ENCODE measurements at regions not wholly inside any gene's neighbourhood (a gene's known extent, or its start where the extent isn't known, plus 50 kb on each side); places are given as distances from the start of the nearest gene placed in this dataset.
"Not testable (repeated sequence)": the region's sequence is repeated elsewhere in the genome, so short reads cannot be mapped to it uniquely, and the experiment has no call there.

DNA sequence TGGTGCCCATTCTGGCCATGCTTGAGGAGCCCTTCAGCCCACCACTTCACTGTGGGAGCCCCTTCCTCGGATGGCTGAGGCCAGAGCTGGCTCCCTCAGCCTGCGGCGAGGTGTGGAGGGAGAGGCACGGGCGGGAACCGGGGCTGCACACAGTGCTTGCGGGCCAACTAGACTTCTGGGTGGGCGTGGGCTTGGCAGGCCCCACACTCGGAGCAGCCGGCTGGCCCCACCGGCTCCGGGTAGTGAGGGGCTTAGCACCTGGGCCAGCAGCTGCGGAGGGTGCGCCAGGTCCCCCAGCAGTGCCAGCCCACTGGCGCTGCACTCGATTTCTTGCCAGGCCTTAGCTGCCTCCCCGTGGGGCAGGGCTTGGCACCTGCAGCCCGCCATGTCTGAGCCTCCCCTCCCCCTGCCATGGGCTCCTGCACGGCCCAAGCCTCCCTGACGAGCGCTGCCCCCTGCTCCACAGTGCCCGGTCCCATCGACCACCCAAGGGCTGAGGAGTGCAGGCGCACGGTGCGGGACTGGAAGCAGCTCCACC is 554.2 kb downstream of the GABRG2 start:
- H3K27me3 ChIP-seq (ENCODE audit: insufficient read depth, low read length, poor library complexity, severe bottlenecking); H3K36me3 Mint-ChIP-seq; CTCF ChIA-PET; POLR2A ChIA-PET; H3K9me3 ChIP-seq (ENCODE audit: low read length); H3K4me1 ChIP-seq (ENCODE audit: insufficient read depth, low read length); H3K27me3 Mint-ChIP-seq; H3K4me3 Mint-ChIP-seq; H3K4me3 ChIP-seq (ENCODE audit: low read length); DNase-seq; H3K36me3 ChIP-seq (ENCODE audit: insufficient read depth, low read length); H3K27ac ChIP-seq (ENCODE audit: low read depth, low read length); H3K4me1 Mint-ChIP-seq; H3K27ac Mint-ChIP-seq: not testable (repeated sequence)
- peaks cover 0 to 21% (median 4%) of the 10 kb centered on the region in 5 donors for H3K9me3 Mint-ChIP-seq

GRCh38 chr5:162624110-162624509 is 556.5 kb downstream of the GABRG2 start:
- DNase-seq: no peak
- Histone ChIP-seq H3K4me3 (ENCODE audit: low read length) (no peak overlapping the region), H3K9me3 (ENCODE audit: low read length) (no peaks in the 10 kb centered on the region), H3K4me1 (ENCODE audit: insufficient read depth, low read length) (no peaks in the 10 kb centered on the region), H3K36me3 (ENCODE audit: insufficient read depth, low read length) (no peaks in the 10 kb centered on the region), H3K27me3 (ENCODE audit: insufficient read depth, low read length, poor library complexity, severe bottlenecking) (no peaks in the 10 kb centered on the region), H3K27ac (ENCODE audit: low read depth, low read length) (no peak overlapping the region)
- Mint-ChIP-seq H3K36me3 (no peaks in the 10 kb centered on the region), H3K27ac (no peak overlapping the region), H3K4me3 (no peak overlapping the region), H3K27me3 (no peaks in the 10 kb centered on the region), H3K4me1 (no peaks in the 10 kb centered on the region), H3K9me3 (peaks cover 7 to 32% (median 12%) of the 10 kb centered on the region in 5 donors)
- ChIA-PET POLR2A (no interaction called here), CTCF (no interaction called here)

GRCh38 chr5:162637481-162637880 is 569.9 kb downstream of the GABRG2 start:
- H3K36me3 Mint-ChIP-seq: no peaks in the 10 kb centered on the region
- Histone ChIP-seq H3K4me3 (ENCODE audit: low read length) (no peak overlapping the region), H3K4me1 (ENCODE audit: insufficient read depth, low read length) (no peaks in the 10 kb centered on the region), H3K9me3 (ENCODE audit: low read length) (no peaks in the 10 kb centered on the region), H3K27me3 (ENCODE audit: insufficient read depth, low read length, poor library complexity, severe bottlenecking) (no peaks in the 10 kb centered on the region), H3K27ac (ENCODE audit: low read depth, low read length) (no peak overlapping the region), H3K36me3 (ENCODE audit: insufficient read depth, low read length) (no peaks in the 10 kb centered on the region)
- ChIA-PET CTCF (no interaction called here), POLR2A (no interaction called here)
- peaks cover 13 to 31% (median 23%) of the 10 kb centered on the region in 5 donors for H3K9me3 Mint-ChIP-seq
- H3K27ac Mint-ChIP-seq: no peak overlapping the region
- no peak for DNase-seq
- no peaks in the 10 kb centered on the region for H3K4me1 Mint-ChIP-seq
- H3K27me3 Mint-ChIP-seq: peaks cover 0 to 2% of the 10 kb centered on the region in 2 donors
- no peak overlapping the region for H3K4me3 Mint-ChIP-seq

GRCh38 chr5:162638849-162639248 is 571.3 kb downstream of the GABRG2 start:
- no peaks in the 10 kb centered on the region for H3K36me3 Mint-ChIP-seq
- Histone ChIP-seq H3K27me3 (ENCODE audit: insufficient read depth, low read length, poor library complexity, severe bottlenecking) (no peaks in the 10 kb centered on the region), H3K4me1 (ENCODE audit: insufficient read depth, low read length) (no peaks in the 10 kb centered on the region), H3K9me3 (ENCODE audit: low read length) (no peaks in the 10 kb centered on the region), H3K27ac (ENCODE audit: low read depth, low read length) (no peak overlapping the region), H3K4me3 (ENCODE audit: low read length) (no peak overlapping the region), H3K36me3 (ENCODE audit: insufficient read depth, low read length) (no peaks in the 10 kb centered on the region)
- no peak overlapping the region for H3K27ac Mint-ChIP-seq
- CTCF ChIA-PET: no interaction called here
- H3K9me3 Mint-ChIP-seq: peaks cover 3 to 31% (median 17%) of the 10 kb centered on the region in 5 donors
- H3K4me1 Mint-ChIP-seq: no peaks in the 10 kb centered on the region
- no peak for DNase-seq
- POLR2A ChIA-PET: no interaction called here
- H3K4me3 Mint-ChIP-seq: no peak overlapping the region
- peaks cover 0 to 2% of the 10 kb centered on the region in 2 donors for H3K27me3 Mint-ChIP-seq

DNA sequence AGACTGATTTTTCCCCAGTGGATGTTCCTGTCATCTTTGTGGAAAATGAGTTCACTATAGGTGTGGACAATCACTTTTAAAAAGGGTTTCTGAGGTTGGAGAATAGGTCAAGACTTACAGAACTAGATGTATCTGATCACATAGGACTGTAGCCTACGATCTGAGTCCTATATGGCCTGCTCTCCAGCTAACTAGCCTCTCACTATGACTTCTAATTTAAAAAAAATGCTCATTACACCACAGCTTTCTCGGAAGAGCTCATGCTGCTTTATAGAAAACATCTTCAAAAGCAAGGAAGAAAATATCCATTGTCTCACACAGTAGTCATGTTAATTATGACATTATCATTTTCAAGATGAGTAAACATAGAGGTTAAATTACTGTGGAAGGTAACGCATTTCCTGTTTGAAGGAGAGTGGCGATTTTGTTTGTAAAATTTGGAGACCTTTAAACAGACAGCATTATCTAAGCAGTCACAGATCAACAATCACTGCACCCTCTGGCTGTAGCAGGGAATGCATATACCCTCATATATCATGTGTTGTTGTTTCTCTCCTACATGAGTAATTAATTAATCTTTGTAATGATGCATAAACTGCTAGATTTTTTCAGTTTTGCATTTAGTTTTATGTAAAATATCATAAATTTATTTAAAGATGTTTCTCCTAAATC is 573.7 kb downstream of the GABRG2 start:
- Histone ChIP-seq H3K4me3 (ENCODE audit: low read length) (no peak overlapping the region), H3K27me3 (ENCODE audit: insufficient read depth, low read length, poor library complexity, severe bottlenecking) (no peaks in the 10 kb centered on the region), H3K36me3 (ENCODE audit: insufficient read depth, low read length) (no peaks in the 10 kb centered on the region), H3K9me3 (ENCODE audit: low read length) (no peaks in the 10 kb centered on the region), H3K27ac (ENCODE audit: low read depth, low read length) (no peak overlapping the region), H3K4me1 (ENCODE audit: insufficient read depth, low read length) (no peaks in the 10 kb centered on the region)
- Mint-ChIP-seq H3K4me3 (no peak overlapping the region), H3K4me1 (no peaks in the 10 kb centered on the region), H3K9me3 (peaks cover 2 to 19% (median 8%) of the 10 kb centered on the region in 5 donors), H3K36me3 (no peaks in the 10 kb centered on the region), H3K27me3 (peaks cover 0 to 2% of the 10 kb centered on the region in 2 donors), H3K27ac (no peak overlapping the region)
- ChIA-PET POLR2A (no interaction called here), CTCF (no interaction called here)
- DNase-seq: no peak

DNA sequence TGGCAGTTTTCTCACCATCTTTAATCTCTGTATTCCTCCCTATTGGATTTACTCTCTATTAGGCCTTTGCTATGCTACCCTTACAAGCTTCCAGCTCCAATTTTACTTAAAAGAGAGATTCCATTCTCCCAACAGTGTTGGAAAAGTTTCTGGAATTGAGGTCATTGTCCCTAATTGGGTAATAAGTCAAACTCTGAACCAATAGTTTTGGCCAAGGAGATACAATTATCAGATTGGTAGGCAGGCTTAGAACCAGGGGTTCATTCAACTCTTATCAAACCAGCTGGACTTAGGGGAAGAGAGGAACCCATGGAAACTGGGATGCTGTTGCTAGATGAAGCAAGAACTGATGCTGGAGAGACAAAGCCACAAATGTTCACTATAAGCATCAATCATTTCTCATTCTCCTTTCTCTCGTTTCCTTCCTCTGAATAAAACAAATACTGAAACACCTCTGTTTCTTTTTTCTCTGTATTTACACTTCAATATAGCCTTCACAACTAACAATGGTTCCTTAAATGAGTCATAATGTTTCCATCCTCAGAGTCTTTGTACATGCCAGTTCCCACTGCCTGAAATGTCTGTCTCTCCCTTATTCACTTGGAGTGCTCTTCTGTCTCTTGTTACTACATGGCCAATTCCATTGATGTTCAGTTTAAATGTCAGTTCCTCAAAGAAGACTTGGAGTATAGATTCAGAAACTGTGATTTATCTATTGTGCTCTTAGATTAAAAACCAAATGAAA is 587.3 kb downstream of the GABRG2 start:
- no peaks in the 10 kb centered on the region for H3K4me1 ChIP-seq (ENCODE audit: insufficient read depth, low read length)
- H3K36me3 ChIP-seq (ENCODE audit: insufficient read depth, low read length): no peaks in the 10 kb centered on the region
- Mint-ChIP-seq H3K4me3 (no peak overlapping the region), H3K9me3 (peaks cover 2 to 21% (median 12%) of the 10 kb centered on the region in 5 donors), H3K27me3 (peaks cover 0 to 1% of the 10 kb centered on the region in 2 donors), H3K4me1 (no peaks in the 10 kb centered on the region), H3K36me3 (no peaks in the 10 kb centered on the region), H3K27ac (no peak overlapping the region)
- ChIA-PET POLR2A (no interaction called here), CTCF (no interaction called here)
- H3K4me3 ChIP-seq (ENCODE audit: low read length): no peak overlapping the region
- H3K27me3 ChIP-seq (ENCODE audit: insufficient read depth, low read length, poor library complexity, severe bottlenecking): no peaks in the 10 kb centered on the region
- no peak overlapping the region for H3K27ac ChIP-seq (ENCODE audit: low read depth, low read length)
- H3K9me3 ChIP-seq (ENCODE audit: low read length): no peaks in the 10 kb centered on the region
- DNase-seq: no peak

DNA sequence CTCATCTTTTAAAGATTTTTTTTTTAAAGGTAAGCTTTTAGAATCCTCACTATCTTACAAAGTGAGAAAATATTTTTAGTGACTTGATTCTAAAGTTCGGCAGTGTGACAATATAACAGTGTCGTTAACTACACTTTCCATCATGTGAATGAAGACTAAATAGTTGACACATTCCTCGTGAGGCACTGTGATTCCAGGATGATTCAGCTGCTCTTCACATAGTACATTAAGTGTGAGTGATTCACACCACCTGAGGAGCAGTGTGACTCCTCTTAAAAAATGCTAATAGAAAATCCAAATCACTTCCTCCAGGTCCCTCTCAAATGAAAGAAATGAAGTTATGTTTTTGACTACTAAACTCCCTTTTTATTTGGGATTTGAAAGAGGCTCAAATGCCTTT is 589.5 kb downstream of the GABRG2 start:
- Mint-ChIP-seq H3K4me1 (no peaks in the 10 kb centered on the region), H3K27me3 (peaks cover 0 to 1% of the 10 kb centered on the region in 2 donors), H3K27ac (no peak overlapping the region), H3K36me3 (no peaks in the 10 kb centered on the region), H3K9me3 (peaks cover 2 to 19% (median 10%) of the 10 kb centered on the region in 5 donors), H3K4me3 (no peak overlapping the region)
- no peaks in the 10 kb centered on the region for H3K27me3 ChIP-seq (ENCODE audit: insufficient read depth, low read length, poor library complexity, severe bottlenecking)
- no peak overlapping the region for H3K27ac ChIP-seq (ENCODE audit: low read depth, low read length)
- H3K36me3 ChIP-seq (ENCODE audit: insufficient read depth, low read length): no peaks in the 10 kb centered on the region
- no peaks in the 10 kb centered on the region for H3K9me3 ChIP-seq (ENCODE audit: low read length)
- no peaks in the 10 kb centered on the region for H3K4me1 ChIP-seq (ENCODE audit: insufficient read depth, low read length)
- ChIA-PET CTCF (no interaction called here), POLR2A (no interaction called here)
- no peak overlapping the region for H3K4me3 ChIP-seq (ENCODE audit: low read length)
- no peak for DNase-seq

DNA sequence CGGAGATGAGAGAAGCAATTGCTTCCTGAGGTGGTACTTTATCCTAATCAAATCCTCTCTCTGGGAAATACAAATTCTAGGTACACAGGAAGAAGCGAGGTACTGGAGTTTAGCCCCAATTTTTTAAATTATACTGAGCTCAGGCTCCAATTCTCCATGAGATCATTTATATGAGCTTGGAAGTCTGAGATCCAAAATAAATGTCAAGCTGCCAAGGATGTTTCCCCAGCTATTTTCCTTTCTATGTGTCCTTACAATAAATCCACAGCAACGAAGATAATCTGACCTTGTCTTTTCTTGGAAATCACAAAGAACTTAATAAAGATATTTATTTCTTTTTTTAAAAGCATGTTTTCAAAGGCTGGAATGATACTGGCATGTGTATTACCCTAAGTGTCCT is 597.3 kb downstream of the GABRG2 start:
- Mint-ChIP-seq H3K9me3 (peaks cover 0 to 22% (median 5%) of the 10 kb centered on the region in 5 donors), H3K4me1 (no peaks in the 10 kb centered on the region), H3K36me3 (no peaks in the 10 kb centered on the region), H3K27ac (no peak overlapping the region), H3K27me3 (no peaks in the 10 kb centered on the region), H3K4me3 (no peak overlapping the region)
- Histone ChIP-seq H3K9me3 (ENCODE audit: low read length) (no peaks in the 10 kb centered on the region), H3K27me3 (ENCODE audit: insufficient read depth, low read length, poor library complexity, severe bottlenecking) (no peaks in the 10 kb centered on the region), H3K36me3 (ENCODE audit: insufficient read depth, low read length) (no peaks in the 10 kb centered on the region), H3K4me1 (ENCODE audit: insufficient read depth, low read length) (no peaks in the 10 kb centered on the region), H3K4me3 (ENCODE audit: low read length) (no peak overlapping the region), H3K27ac (ENCODE audit: low read depth, low read length) (no peak overlapping the region)
- POLR2A ChIA-PET: no interaction called here
- DNase-seq: no peak
- CTCF ChIA-PET: no interaction called here

All from CD8-positive, alpha-beta memory T cell (primary cell).